SJCRH30 (cell line): ENCODE measurements at regions not wholly inside any gene's neighbourhood (a gene's known extent, or its start where the extent isn't known, plus 50 kb on each side); places are given as distances from the start of the nearest gene placed in this dataset.

ENCODE experiments used
- DNase-seq, 2 experiments: peaks; one replicate each; pipeline ENCODE4 v3.0.0-alpha.2; 2015 to 2020
- H3K27ac ChIP-seq: fragments of 250-450 bp; sonication (Bioruptor Pico); 2 replicates; pipeline ENCODE4 v1.5.1; 2020; ENCODE audit warnings: mild to moderate bottlenecking, moderate library complexity
- H3K27me3 ChIP-seq: fragments of 250-450 bp; sonication (Bioruptor Pico); 2 replicates; pipeline ENCODE4 v1.5.1; 2020; ENCODE audit warnings: mild to moderate bottlenecking, moderate library complexity
- H3K36me3 ChIP-seq: fragments of 250-450 bp; sonication (Bioruptor Pico); 2 replicates; pipeline ENCODE4 v1.5.1; 2020; ENCODE audit warnings: mild to moderate bottlenecking, moderate library complexity
- H3K4me1 ChIP-seq: fragments of 250-450 bp; sonication (Bioruptor Pico); 2 replicates; pipeline ENCODE4 v1.5.1; 2020; ENCODE audit warnings: mild to moderate bottlenecking, moderate library complexity
- H3K4me3 ChIP-seq: fragments of 250-450 bp; sonication (Bioruptor Pico); 2 replicates; pipeline ENCODE4 v1.5.1; 2020; ENCODE audit warnings: mild to moderate bottlenecking, moderate library complexity
- H3K9me3 ChIP-seq: fragments of 250-450 bp; sonication (Bioruptor Pico); replicated peaks from 2 replicates; pipeline ENCODE4 v1.5.1; 2020; ENCODE audit warnings: mild to moderate bottlenecking, moderate library complexity

GRCh38 chr6:4281341-4282293, 146.2 kb upstream of the ECI2 start:
- H3K27ac ChIP-seq: no peak overlapping the region
- H3K36me3 ChIP-seq: no peaks in the 10 kb centered on the region
- DNase-seq: no peak
- no peaks in the 10 kb centered on the region for H3K27me3 ChIP-seq
- no peak overlapping the region for H3K4me3 ChIP-seq
- no peaks in the 10 kb centered on the region for H3K4me1 ChIP-seq
- H3K9me3 ChIP-seq: no peaks in the 10 kb centered on the region

GRCh38 chr6:4280707-4281106, 145.3 kb upstream of the ECI2 start:
- Histone ChIP-seq H3K4me3 (no peak overlapping the region), H3K4me1 (no peaks in the 10 kb centered on the region), H3K36me3 (no peaks in the 10 kb centered on the region), H3K27ac (no peak overlapping the region), H3K27me3 (no peaks in the 10 kb centered on the region), H3K9me3 (no peaks in the 10 kb centered on the region)
- no peak for DNase-seq

- H3K27ac ChIP-seq: no peak overlapping the region
- no peaks in the 10 kb centered on the region for H3K27me3 ChIP-seq
- no peaks in the 10 kb centered on the region for H3K36me3 ChIP-seq
- H3K4me1 ChIP-seq: no peaks in the 10 kb centered on the region
- no peaks in the 10 kb centered on the region for H3K9me3 ChIP-seq
- DNase-seq: no peak
- no peak overlapping the region for H3K4me3 ChIP-seq
These were observed 144.7 kb upstream of the ECI2 start for GRCh38 chr6:4280031-4280430.

- DNase-seq: no peak
- Histone ChIP-seq H3K27ac (no peak overlapping the region), H3K4me1 (0 out of 2 replicates have a peak, but pooled peaks cover 2% of the 10 kb centered on the region)
These were observed 139.2 kb upstream of the ECI2 start for GRCh38 chr6:4274382-4275082.

GRCh38 chr6:4272996-4273395, 137.6 kb upstream of the ECI2 start:
- Histone ChIP-seq H3K4me1 (0 out of 2 replicates have a peak, but pooled peaks cover 2% of the 10 kb centered on the region), H3K36me3 (no peaks in the 10 kb centered on the region), H3K27me3 (no peaks in the 10 kb centered on the region), H3K4me3 (no peak overlapping the region), H3K27ac (no peak overlapping the region), H3K9me3 (no peaks in the 10 kb centered on the region)
- DNase-seq: no peak

More at GRCh38 chr6:4274382-4275082, 139.2 kb upstream of the ECI2 start:
- no peak overlapping the region for H3K4me3 ChIP-seq
- no peaks in the 10 kb centered on the region for H3K36me3 ChIP-seq
- H3K9me3 ChIP-seq: no peaks in the 10 kb centered on the region
- no peaks in the 10 kb centered on the region for H3K27me3 ChIP-seq

- no peak overlapping the region for H3K27ac ChIP-seq
- no peaks in the 10 kb centered on the region for H3K36me3 ChIP-seq
- H3K4me1 ChIP-seq: 0 out of 2 replicates have a peak, but pooled peaks cover 2% of the 10 kb centered on the region
- no peaks in the 10 kb centered on the region for H3K27me3 ChIP-seq
- DNase-seq: no peak
- no peaks in the 10 kb centered on the region for H3K9me3 ChIP-seq
- no peak overlapping the region for H3K4me3 ChIP-seq
These were observed 136.5 kb upstream of the ECI2 start for GRCh38 chr6:4271761-4272470.

- no peaks in the 10 kb centered on the region for H3K9me3 ChIP-seq
- DNase-seq: no peak
- H3K4me3 ChIP-seq: no peak overlapping the region
- H3K27me3 ChIP-seq: no peaks in the 10 kb centered on the region
- no peaks in the 10 kb centered on the region for H3K36me3 ChIP-seq
- no peak overlapping the region for H3K27ac ChIP-seq
- H3K4me1 ChIP-seq: 0 out of 2 replicates have a peak, but pooled peaks cover 2% of the 10 kb centered on the region
These were observed 135.4 kb upstream of the ECI2 start for GRCh38 chr6:4270776-4271175.

GRCh38 chr6:4270001-4270400, 134.6 kb upstream of the ECI2 start:
- peak; percentile 17 to 38 for DNase-seq
- Histone ChIP-seq H3K4me3 (no peak overlapping the region), H3K4me1 (0 out of 2 replicates have a peak, but pooled peaks cover 2% of the 10 kb centered on the region), H3K9me3 (no peaks in the 10 kb centered on the region), H3K36me3 (no peaks in the 10 kb centered on the region), H3K27me3 (no peaks in the 10 kb centered on the region), H3K27ac (no peak overlapping the region)

GRCh38 chr6:4268171-4268570, 132.8 kb upstream of the ECI2 start:
- Histone ChIP-seq H3K4me3 (no peak overlapping the region), H3K27ac (no peak overlapping the region), H3K4me1 (0 out of 2 replicates have a peak, but pooled peaks cover 2% of the 10 kb centered on the region), H3K36me3 (no peaks in the 10 kb centered on the region), H3K9me3 (no peaks in the 10 kb centered on the region), H3K27me3 (no peaks in the 10 kb centered on the region)
- DNase-seq: no peak

- no peaks in the 10 kb centered on the region for H3K36me3 ChIP-seq
- no peak overlapping the region for H3K4me3 ChIP-seq
- no peaks in the 10 kb centered on the region for H3K27me3 ChIP-seq
- H3K4me1 ChIP-seq: peaks cover 12% of the 10 kb centered on the region; the same call in 1 of the 2 replicates
- no peak for DNase-seq
- no peak overlapping the region for H3K27ac ChIP-seq
- H3K9me3 ChIP-seq: no peaks in the 10 kb centered on the region
These were observed 130.4 kb upstream of the ECI2 start for GRCh38 chr6:4265740-4266139.

- H3K4me3 ChIP-seq: no peak overlapping the region
- no peak for DNase-seq
- no peaks in the 10 kb centered on the region for H3K27me3 ChIP-seq
- peaks cover 9% of the 10 kb centered on the region; the same call in 1 of the 2 replicates for H3K4me1 ChIP-seq
- no peaks in the 10 kb centered on the region for H3K9me3 ChIP-seq
- H3K27ac ChIP-seq: no peak overlapping the region
- H3K36me3 ChIP-seq: no peaks in the 10 kb centered on the region
These were observed 129.2 kb upstream of the ECI2 start for GRCh38 chr6:4264601-4265000.

- Histone ChIP-seq H3K27me3 (no peaks in the 10 kb centered on the region), H3K36me3 (no peaks in the 10 kb centered on the region), H3K9me3 (no peaks in the 10 kb centered on the region), H3K27ac (no peak overlapping the region), H3K4me3 (no peak overlapping the region), H3K4me1 (peaks cover 9% of the 10 kb centered on the region; the same call in 1 of the 2 replicates)
- peak in 1 of 2 experiments; percentile 20 for DNase-seq
These were observed 128.7 kb upstream of the ECI2 start for GRCh38 chr6:4264081-4264480.

GRCh38 chr6:4262526-4262925, 127.2 kb upstream of the ECI2 start:
- H3K36me3 ChIP-seq: no peaks in the 10 kb centered on the region
- H3K9me3 ChIP-seq: no peaks in the 10 kb centered on the region
- H3K27me3 ChIP-seq: no peaks in the 10 kb centered on the region
- H3K4me1 ChIP-seq: peaks cover 9% of the 10 kb centered on the region; the same call in 1 of the 2 replicates
- H3K4me3 ChIP-seq: no peak overlapping the region
- no peak overlapping the region for H3K27ac ChIP-seq
- DNase-seq: peak; percentile 37 to 72

GRCh38 chr6:4259391-4259790, 124.0 kb upstream of the ECI2 start:
- Histone ChIP-seq H3K27ac (no peak overlapping the region), H3K36me3 (no peaks in the 10 kb centered on the region), H3K4me3 (no peak overlapping the region), H3K9me3 (no peaks in the 10 kb centered on the region), H3K4me1 (peaks cover 9% of the 10 kb centered on the region; the same call in 1 of the 2 replicates), H3K27me3 (no peaks in the 10 kb centered on the region)
- DNase-seq: no peak
